Smooth muscle cell (in vitro differentiated cells): ENCODE measurements at regions not wholly inside any gene's neighbourhood (a gene's known extent, or its start where the extent isn't known, plus 50 kb on each side); places are given as distances from the start of the nearest gene placed in this dataset.

Experiments
- DNase-seq: peaks from one replicate; lab custom pipeline; 2025; ENCODE audit not compliant: unreplicated experiment; lab: John Stamatoyannopoulos, UW
- H2AFZ ChIP-seq: fragments of 200-600 bp; sonication (generic); 2 replicates; pipeline ENCODE4 v1.6.0; 2016; ENCODE audit warnings: antibody characterized with exemption, low read depth, mild to moderate bottlenecking
- H3F3A ChIP-seq: fragments of 200-600 bp; sonication (generic); 2 replicates; pipeline ENCODE4 v1.6.0; 2017; ENCODE audit warnings: antibody characterized with exemption, low read depth
- H3K27ac ChIP-seq: fragments of 200-600 bp; sonication (generic); 2 replicates; pipeline ENCODE4 v1.5.1; 2016; ENCODE audit warnings: low read depth, mild to moderate bottlenecking
- H3K27me3 ChIP-seq: fragments of 200-600 bp; sonication (generic); 2 replicates; pipeline ENCODE4 v1.6.1; 2016; ENCODE audit warnings: low read depth, mild to moderate bottlenecking
- H3K36me3 ChIP-seq: fragments of 200-600 bp; sonication (generic); 2 replicates; pipeline ENCODE4 v1.5.1; 2016; ENCODE audit warnings: low read depth
- H3K4me1 ChIP-seq: fragments of 200-600 bp; sonication (generic); 2 replicates; pipeline ENCODE4 v1.5.1; 2016; ENCODE audit warnings: low read depth
- H3K4me2 ChIP-seq: fragments of 200-600 bp; sonication (generic); 2 replicates; pipeline ENCODE4 v1.6.0; 2016; ENCODE audit warnings: mild to moderate bottlenecking
- H3K4me3 ChIP-seq: fragments of 200-600 bp; sonication (generic); 2 replicates; pipeline ENCODE4 v1.5.1; 2016; ENCODE audit warnings: mild to moderate bottlenecking
- H3K79me2 ChIP-seq: fragments of 200-600 bp; sonication (generic); 2 replicates; pipeline ENCODE4 v1.6.0; 2016; ENCODE audit warnings: low read depth, mild to moderate bottlenecking
- H3K9ac ChIP-seq: fragments of 200-600 bp; sonication (generic); 2 replicates; pipeline ENCODE4 v1.6.0; 2016; ENCODE audit warnings: low read depth
- H3K9me3 ChIP-seq: fragments of 200-600 bp; sonication (generic); replicated peaks from 2 replicates; pipeline ENCODE4 v1.5.1; 2016; ENCODE audit warnings: low read depth
- H4K20me1 ChIP-seq: fragments of 200-600 bp; sonication (generic); 2 replicates; pipeline ENCODE4 v1.6.0; 2016; ENCODE audit warnings: low read depth
- CTCF ChIP-seq: fragments of 200-600 bp; sonication (generic); IDR thresholded peaks from 2 replicates; pipeline ENCODE4 v1.5.1; 2017; ENCODE audit warnings: borderline replicate concordance, mild to moderate bottlenecking, antibody characterized with exemption; ENCODE audit not compliant: insufficient read depth, poor library complexity, severe bottlenecking
- WGBS: methylation state at CpG from one replicate; pipeline ENCODE4 v1.1.7; 2016; ENCODE audit warnings: low lambda C conversion rate; 5-methylcytosine and 5-hydroxymethylcytosine counted together

- no peak for TF ChIP-seq CTCF
- Histone ChIP-seq H3K4me1 (no peaks in the 10 kb centered on the region), H3K9me3 (no peaks in the 10 kb centered on the region), H3K4me3 (no peak overlapping the region), H4K20me1 (no peaks in the 10 kb centered on the region), H3K27me3 (no peaks in the 10 kb centered on the region), H3K36me3 (no peaks in the 10 kb centered on the region), H3K4me2 (no peak overlapping the region), H3K9ac (no peak overlapping the region), H3K79me2 (no peaks in the 10 kb centered on the region), H3F3A (no peaks in the 10 kb centered on the region), H2AFZ (no peak overlapping the region), H3K27ac (no peak overlapping the region)
- no peak for DNase-seq
- WGBS, result 87% methylated on average over 2 of the region's 2 CpGs
Observed at GRCh38 chrX:92351511-92351910, 572.3 kb downstream of the PCDH11X start.
